Transverse colon (tissue), 4 donors: ENCODE measurements at regions not wholly inside any gene's neighbourhood (a gene's known extent, or its start where the extent isn't known, plus 50 kb on each side); places are given as distances from the start of the nearest gene placed in this dataset.
"Not testable (repeated sequence)": the region's sequence is repeated elsewhere in the genome, so short reads cannot be mapped to it uniquely, and the experiment has no call there.

ENCODE experiments used
- DNase-seq: peaks from one replicate; pipeline ENCODE4 v3.0.0-alpha.2; 2019
- H3K27ac ChIP-seq, 4 donors: fragments of 200-600 bp; sonication (generic); 2 replicates each; pipeline ENCODE4 v1.5.1; 2016 to 2018; ENCODE audit warnings: inconsistent platforms in 4 of 4
- H3K27me3 ChIP-seq: fragments of 200-600 bp; sonication (generic); 2 replicates; pipeline ENCODE4 v1.5.1; 2017; ENCODE audit warnings: inconsistent platforms
- H3K36me3 ChIP-seq, 4 donors: fragments of 200-600 bp; sonication (generic); 2 replicates each; pipeline ENCODE4 v1.5.1; 2017 to 2019; ENCODE audit warnings: inconsistent platforms in 4 of 4
- H3K4me1 ChIP-seq, 4 donors: fragments of 200-600 bp; sonication (generic); 2 replicates each; pipeline ENCODE4 v1.5.1; 2017 to 2020; ENCODE audit warnings: inconsistent platforms in 4 of 4
- H3K4me3 ChIP-seq, 4 donors: fragments of 200-600 bp; sonication (generic); 1 replicate in 1 of 4; 2 replicates in 3 of 4; pipeline versions ENCODE4 v1.5.1 to v1.6.1; 2017 to 2019; ENCODE audit warnings: inconsistent platforms in 4 of 4
- H3K9me3 ChIP-seq, 2 donors: fragments of 200-600 bp; sonication (generic); 2 replicates each; pipeline ENCODE4 v1.5.1; 2017 to 2019; ENCODE audit warnings: inconsistent platforms in 2 of 2
- EP300 ChIP-seq: sonication (generic); formaldehyde crosslinking; IDR thresholded peaks from one replicate; pipeline ENCODE4 v1.6.1; 2017; ENCODE audit warnings: antibody characterized with exemption, low read depth
- POLR2A ChIP-seq: fragments of 450-650 bp; IDR thresholded peaks from one replicate; pipeline ENCODE4 v1.6.1; 2016; ENCODE audit warnings: antibody characterized with exemption, mild to moderate bottlenecking, moderate library complexity
- POLR2AphosphoS5 ChIP-seq, 3 donors: sonication (generic); formaldehyde crosslinking; IDR thresholded peaks; one replicate each; pipeline ENCODE4 v1.6.1; 2016; ENCODE audit warnings: antibody characterized with exemption in 3 of 3
- WGBS, 2 donors: methylation state at CpG; one replicate each; pipeline ENCODE4 v1.1.5; 2018; ENCODE audit warnings: low coverage in 1 of 2; 5-methylcytosine and 5-hydroxymethylcytosine counted together
- in situ Hi-C, 4 donors: fragments of 200-750 bp; cut with MboI; loops; one replicate each; pipeline versions ENCODE4 v1.15.0 to v1.15.1; 2017; ENCODE audit warnings: low sequenced_read_pairs in 3 of 4, low pct_ligation_motif_present in 1 of 4, low pct_unique_long_range_greater_than_20kb in 1 of 4
- intact Hi-C: fragments of 100-400 bp; cut with DNase I; formaldehyde crosslinking; loops from one replicate; pipeline ENCODE4 v1.15.1; 2023; ENCODE audit warnings: low total_unique reads
- TF ChIP-seq, protein P1 (sequence below), 5 experiments: fragments of 200-600 bp in 3 of 5; fragments of 450-650 bp in 2 of 5; sonication (generic) in 3 of 5; IDR thresholded peaks; 1 replicate in 2 of 5; 2 replicates in 3 of 5; pipeline ENCODE4 v1.5.1; 2016 to 2017; ENCODE audit warnings: antibody characterized with exemption in 5 of 5, inconsistent platforms in 3 of 5, mild to moderate bottlenecking in 2 of 5, moderate library complexity in 1 of 5

DNA sequence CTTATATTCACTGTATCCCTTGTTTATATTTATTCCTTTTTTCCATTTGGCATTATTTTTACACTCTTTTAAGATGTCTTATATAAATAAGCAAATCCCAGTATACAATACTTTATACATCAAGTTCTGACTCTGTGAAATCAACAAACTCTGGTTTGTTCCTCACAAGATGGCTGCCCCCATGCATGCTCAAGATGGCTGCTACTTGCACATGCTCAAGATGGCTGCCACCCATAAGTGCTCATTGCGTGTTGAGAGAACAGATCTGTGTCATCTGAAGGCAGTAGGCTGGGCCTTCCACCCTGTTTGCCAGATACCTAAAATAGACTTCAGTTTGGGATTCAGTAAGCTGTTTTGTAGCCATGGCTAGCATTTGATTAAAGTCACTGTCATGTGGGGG is 666.2 kb downstream of the TYW1 start:
- no peak for DNase-seq
- no peaks in the 10 kb centered on the region for H3K36me3 ChIP-seq
- no peaks in the 10 kb centered on the region for H3K4me1 ChIP-seq
- no peak overlapping the region for H3K27ac ChIP-seq
- H3K9me3 ChIP-seq: no peaks in the 10 kb centered on the region
- intact Hi-C loops: no loop called here
- in situ Hi-C loops: no loop called here
- H3K4me3 ChIP-seq: no peak overlapping the region
- H3K27me3 ChIP-seq: no peaks in the 10 kb centered on the region
- TF ChIP-seq, protein P1, sequence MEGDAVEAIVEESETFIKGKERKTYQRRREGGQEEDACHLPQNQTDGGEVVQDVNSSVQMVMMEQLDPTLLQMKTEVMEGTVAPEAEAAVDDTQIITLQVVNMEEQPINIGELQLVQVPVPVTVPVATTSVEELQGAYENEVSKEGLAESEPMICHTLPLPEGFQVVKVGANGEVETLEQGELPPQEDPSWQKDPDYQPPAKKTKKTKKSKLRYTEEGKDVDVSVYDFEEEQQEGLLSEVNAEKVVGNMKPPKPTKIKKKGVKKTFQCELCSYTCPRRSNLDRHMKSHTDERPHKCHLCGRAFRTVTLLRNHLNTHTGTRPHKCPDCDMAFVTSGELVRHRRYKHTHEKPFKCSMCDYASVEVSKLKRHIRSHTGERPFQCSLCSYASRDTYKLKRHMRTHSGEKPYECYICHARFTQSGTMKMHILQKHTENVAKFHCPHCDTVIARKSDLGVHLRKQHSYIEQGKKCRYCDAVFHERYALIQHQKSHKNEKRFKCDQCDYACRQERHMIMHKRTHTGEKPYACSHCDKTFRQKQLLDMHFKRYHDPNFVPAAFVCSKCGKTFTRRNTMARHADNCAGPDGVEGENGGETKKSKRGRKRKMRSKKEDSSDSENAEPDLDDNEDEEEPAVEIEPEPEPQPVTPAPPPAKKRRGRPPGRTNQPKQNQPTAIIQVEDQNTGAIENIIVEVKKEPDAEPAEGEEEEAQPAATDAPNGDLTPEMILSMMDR (IDR thresholded peaks at IDR 0.05): no peak
- TF ChIP-seq POLR2A: no peak
- no peak for TF ChIP-seq EP300
- TF ChIP-seq POLR2AphosphoS5 (IDR thresholded peaks at IDR 0.05): no peak
- whole genome bisulfite sequencing, 2 donors: 86 to 100% methylated on average over 1 of the region's 1 CpG

GRCh38 chr7:67663644-67664043 is 667.0 kb downstream of the TYW1 start:
- intact Hi-C loops (no loop called here), in situ Hi-C loops (no loop called here)
- no peaks in the 10 kb centered on the region for H3K4me1 ChIP-seq
- no peaks in the 10 kb centered on the region for H3K9me3 ChIP-seq
- DNase-seq: no peak
- no peaks in the 10 kb centered on the region for H3K27me3 ChIP-seq
- no peaks in the 10 kb centered on the region for H3K36me3 ChIP-seq
- no peak for TF ChIP-seq POLR2A
- TF ChIP-seq, protein P1 (IDR thresholded peaks at IDR 0.05): no peak
- no peak for TF ChIP-seq EP300
- no peak for TF ChIP-seq POLR2AphosphoS5 (IDR thresholded peaks at IDR 0.05)
- 67 to 70% methylated on average over 1 of the region's 1 CpG for WGBS, 2 donors
- no peak overlapping the region for H3K4me3 ChIP-seq
- no peak overlapping the region for H3K27ac ChIP-seq

DNA sequence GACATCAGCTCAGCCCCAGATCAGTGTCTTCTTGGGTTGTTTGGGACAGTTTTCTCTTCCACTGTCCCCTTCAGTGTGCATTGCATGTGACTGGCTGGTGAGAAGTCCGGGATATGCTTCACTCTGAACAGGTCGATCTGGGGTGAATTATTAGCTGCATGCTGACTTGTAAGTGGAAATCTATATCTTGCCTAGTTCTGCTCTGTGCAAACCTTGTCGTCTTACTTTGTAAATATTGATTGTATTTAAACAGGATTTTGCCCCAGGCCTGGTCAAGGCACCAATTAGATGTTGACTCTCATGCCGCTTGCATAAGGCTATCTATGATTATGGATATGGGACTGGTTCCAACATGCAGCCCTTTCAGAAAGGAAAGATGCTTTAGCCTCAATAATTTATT is 669.7 kb downstream of the TYW1 start:
- 40 to 71% methylated on average over 1 to 4 of the region's 4 CpGs for WGBS, 2 donors
- H3K9me3 ChIP-seq, DNase-seq, H3K4me1 ChIP-seq, H3K36me3 ChIP-seq, H3K27ac ChIP-seq, H3K4me3 ChIP-seq, in situ Hi-C loops, intact Hi-C loops, H3K27me3 ChIP-seq: not testable (repeated sequence)

DNA sequence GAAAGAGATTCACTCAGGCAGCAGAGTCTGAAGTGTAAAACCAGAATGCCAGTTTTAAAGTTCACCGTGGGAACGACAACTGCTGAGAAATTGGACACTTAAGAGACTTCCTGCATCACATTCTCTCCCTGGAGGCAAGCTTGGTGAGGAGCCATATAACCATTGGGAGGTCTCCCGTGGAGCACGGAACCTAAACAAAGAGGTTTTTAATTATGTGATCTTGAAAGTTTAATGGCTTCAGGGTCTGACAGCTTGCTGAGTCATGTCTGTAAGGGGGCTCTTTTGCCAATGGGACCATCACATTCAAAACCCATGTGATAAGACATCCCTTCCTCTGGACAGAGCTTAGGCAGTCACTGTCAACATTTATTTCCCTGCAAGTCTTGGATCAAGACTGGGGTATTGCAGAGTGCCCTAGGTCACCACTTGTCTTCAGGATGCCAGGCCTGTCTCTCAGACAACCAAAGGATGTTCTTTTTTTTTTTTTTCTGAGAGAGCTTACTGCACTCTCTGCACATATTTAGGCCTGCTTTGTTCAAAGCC is 674.4 kb downstream of the TYW1 start:
- Histone ChIP-seq H3K27ac (no peak overlapping the region), H3K36me3 (no peaks in the 10 kb centered on the region), H3K4me3 (no peak overlapping the region), H3K9me3 (peaks cover 0 to 4% of the 10 kb centered on the region in 2 donors), H3K4me1 (no peaks in the 10 kb centered on the region), H3K27me3 (no peaks in the 10 kb centered on the region)
- TF ChIP-seq EP300 (no peak), POLR2AphosphoS5 (IDR thresholded peaks at IDR 0.05) (no peak), POLR2A (no peak)
- TF ChIP-seq, protein P1 (IDR thresholded peaks at IDR 0.05): no peak
- WGBS, 2 donors: 14 to 54% methylated on average over 2 to 4 of the region's 4 CpGs
- no peak for DNase-seq
- intact Hi-C loops (no loop called here), in situ Hi-C loops (no loop called here)

- intact Hi-C loops: no loop called here
- no peak overlapping the region for H3K4me3 ChIP-seq
- H3K27ac ChIP-seq: no peak overlapping the region
- no peak for DNase-seq
- TF ChIP-seq EP300 (no peak), POLR2AphosphoS5 (IDR thresholded peaks at IDR 0.05) (no peak), POLR2A (no peak)
- TF ChIP-seq, protein P1 (IDR thresholded peaks at IDR 0.05): no peak
- 0 to 63% methylated on average over 1 to 3 of the region's 3 CpGs for WGBS, 2 donors
- in situ Hi-C loops: no loop called here
- no peaks in the 10 kb centered on the region for H3K4me1 ChIP-seq
- H3K36me3 ChIP-seq: no peaks in the 10 kb centered on the region
- no peaks in the 10 kb centered on the region for H3K27me3 ChIP-seq
- peaks cover 4 to 5% of the 10 kb centered on the region in 2 donors for H3K9me3 ChIP-seq
Observed at GRCh38 chr7:67673861-67674260, 677.2 kb downstream of the TYW1 start.

GRCh38 chr7:67674862-67675261 is 678.2 kb downstream of the TYW1 start:
- WGBS, 2 donors: 75 to 86% methylated on average over 1 to 5 of the region's 5 CpGs
- H3K9me3 ChIP-seq, H3K4me3 ChIP-seq, H3K4me1 ChIP-seq, in situ Hi-C loops, H3K27me3 ChIP-seq, DNase-seq, H3K36me3 ChIP-seq, H3K27ac ChIP-seq, intact Hi-C loops: not testable (repeated sequence)
